ENCODE measurements at regions not wholly inside any gene's neighbourhood (a gene's known extent, or its start where the extent isn't known, plus 50 kb on each side); places are given as distances from the start of the nearest gene placed in this dataset.

DNA sequence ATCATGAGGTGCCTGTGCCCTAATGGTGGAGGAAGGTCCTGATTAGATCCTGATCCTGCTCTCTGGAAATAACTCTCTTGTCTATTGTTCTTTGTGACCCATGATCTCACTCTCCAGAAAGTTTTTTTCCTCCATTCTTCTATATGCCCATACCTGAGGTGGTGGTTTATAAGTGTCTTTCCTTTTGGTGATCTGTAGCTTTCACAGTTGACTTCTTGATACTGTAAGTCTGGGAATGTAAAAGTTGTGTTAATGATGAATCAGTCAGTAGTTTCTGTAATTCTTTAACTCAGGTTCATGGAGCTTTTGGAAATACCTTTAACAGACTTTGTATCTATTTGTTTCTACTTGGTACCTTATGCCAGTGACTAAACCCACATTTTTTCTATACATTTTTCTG lies 444.0 kb upstream of the FLRT2 start:
- ATAC-seq (ENCODE audit: low FRiP score) (no peak), DNase-seq (no peak)
- H3K4me3 ChIP-seq (ENCODE audit: low read length in 2 of 2), result no peak overlapping the region
- intact Hi-C loops (cut with DNase I), result no loop called here
- no peaks in the 10 kb centered on the region for H3K4me1 ChIP-seq (ENCODE audit: control insufficient read depth in 1 of 2, insufficient read depth in 2 of 2, low read length in 2 of 2)
- H3K36me3 ChIP-seq (ENCODE audit: control insufficient read depth in 1 of 2, insufficient read depth in 2 of 2, low read length in 1 of 2), result no peaks in the 10 kb centered on the region
- H3K27me3 ChIP-seq (ENCODE audit: control insufficient read depth in 1 of 2, insufficient read depth in 2 of 2, low read length in 1 of 2), result no peaks in the 10 kb centered on the region
- no peak overlapping the region for H3K27ac ChIP-seq (ENCODE audit: low read depth in 1 of 2, low read length in 2 of 2)
- H3K9me3 ChIP-seq (ENCODE audit: control insufficient read depth, low read length), result peaks cover 1% of the 10 kb centered on the region

- Histone ChIP-seq H3K9me3 (ENCODE audit: control insufficient read depth, low read length) (peaks cover 1% of the 10 kb centered on the region), H3K27me3 (ENCODE audit: control insufficient read depth in 1 of 2, insufficient read depth in 2 of 2, low read length in 1 of 2) (no peaks in the 10 kb centered on the region), H3K27ac (ENCODE audit: low read depth in 1 of 2, low read length in 2 of 2) (no peak overlapping the region), H3K4me1 (ENCODE audit: control insufficient read depth in 1 of 2, insufficient read depth in 2 of 2, low read length in 2 of 2) (no peaks in the 10 kb centered on the region), H3K4me3 (ENCODE audit: low read length in 2 of 2) (no peak overlapping the region), H3K36me3 (ENCODE audit: control insufficient read depth in 1 of 2, insufficient read depth in 2 of 2, low read length in 1 of 2) (no peaks in the 10 kb centered on the region)
- intact Hi-C loops (cut with DNase I), result no loop called here
- ATAC-seq (ENCODE audit: low FRiP score) (no peak), DNase-seq (no peak)
- WGBS, 2 donors, result 38 to 62% methylated on average over 2 of the region's 2 CpGs
These were observed 442.7 kb upstream of the FLRT2 start for GRCh38 chr14:85087201-85087600.

DNA sequence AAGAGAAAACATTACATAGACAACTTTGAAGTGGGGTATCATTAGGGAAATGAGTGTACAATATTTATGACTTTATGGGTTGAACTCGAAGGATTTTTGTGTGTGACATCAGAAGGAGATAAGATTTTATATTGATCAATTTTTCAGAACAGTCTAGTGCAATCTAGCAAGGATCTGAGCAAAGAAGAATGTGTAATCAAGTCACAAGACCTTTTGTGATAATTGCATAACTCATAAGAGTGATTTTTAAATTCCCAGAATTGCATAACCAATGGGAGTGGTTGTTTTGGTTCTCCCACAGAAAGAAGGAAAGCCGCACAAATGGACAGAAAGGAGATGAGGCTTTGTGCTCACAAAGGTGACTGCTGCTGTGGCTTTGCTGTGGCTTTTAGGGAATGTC lies 441.8 kb upstream of the FLRT2 start:
- WGBS, 2 donors, result 84 to 88% methylated on average over 2 of the region's 2 CpGs
- H3K36me3 ChIP-seq (ENCODE audit: control insufficient read depth in 1 of 2, insufficient read depth in 2 of 2, low read length in 1 of 2), result no peaks in the 10 kb centered on the region
- ATAC-seq (ENCODE audit: low FRiP score) (peak; percentile 60), DNase-seq (no peak)
- H3K4me3 ChIP-seq (ENCODE audit: low read length in 2 of 2), result no peak overlapping the region
- H3K27ac ChIP-seq (ENCODE audit: low read depth in 1 of 2, low read length in 2 of 2), result no peak overlapping the region
- H3K27me3 ChIP-seq (ENCODE audit: control insufficient read depth in 1 of 2, insufficient read depth in 2 of 2, low read length in 1 of 2), result no peaks in the 10 kb centered on the region
- intact Hi-C loops (cut with DNase I), result no loop called here
- no peaks in the 10 kb centered on the region for H3K4me1 ChIP-seq (ENCODE audit: control insufficient read depth in 1 of 2, insufficient read depth in 2 of 2, low read length in 2 of 2)
- H3K9me3 ChIP-seq (ENCODE audit: control insufficient read depth, low read length), result peaks cover 1% of the 10 kb centered on the region

DNA sequence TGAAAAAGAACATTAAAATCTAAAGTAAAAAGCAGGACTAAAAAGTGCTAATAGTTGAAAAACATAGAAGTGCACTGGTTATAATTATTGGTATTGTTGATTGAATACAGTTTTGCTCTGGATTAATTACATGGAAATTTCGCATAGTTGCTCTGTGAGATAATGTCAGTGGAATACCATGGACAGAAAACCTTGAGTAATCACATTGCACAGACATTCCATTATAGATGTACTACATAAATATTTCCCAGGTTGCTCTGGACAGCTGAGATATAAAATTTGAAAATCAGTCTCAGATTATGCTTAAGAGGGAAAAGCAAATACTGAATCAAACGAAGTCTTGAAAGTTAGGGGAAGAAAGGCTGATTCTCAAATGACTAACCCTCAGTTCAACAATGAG lies 439.3 kb upstream of the FLRT2 start:
- no peak overlapping the region for H3K27ac ChIP-seq (ENCODE audit: low read depth in 1 of 2, low read length in 2 of 2)
- no peaks in the 10 kb centered on the region for H3K27me3 ChIP-seq (ENCODE audit: control insufficient read depth in 1 of 2, insufficient read depth in 2 of 2, low read length in 1 of 2)
- peaks cover 1% of the 10 kb centered on the region for H3K9me3 ChIP-seq (ENCODE audit: control insufficient read depth, low read length)
- H3K36me3 ChIP-seq (ENCODE audit: control insufficient read depth in 1 of 2, insufficient read depth in 2 of 2, low read length in 1 of 2), result no peaks in the 10 kb centered on the region
- no peak for DNase-seq
- peaks cover 0 to 3% of the 10 kb centered on the region in 2 donors for H3K4me1 ChIP-seq (ENCODE audit: control insufficient read depth in 1 of 2, insufficient read depth in 2 of 2, low read length in 2 of 2)
- no peak overlapping the region for H3K4me3 ChIP-seq (ENCODE audit: low read length in 2 of 2)
- intact Hi-C loops (cut with DNase I), result no loop called here
- WGBS, 2 donors, result 67 to 72% methylated on average over 2 of the region's 2 CpGs
- ATAC-seq (ENCODE audit: low FRiP score), result no peak

- no peak overlapping the region for H3K27ac ChIP-seq (ENCODE audit: low read depth in 1 of 2, low read length in 2 of 2)
- no peaks in the 10 kb centered on the region for H3K27me3 ChIP-seq (ENCODE audit: control insufficient read depth in 1 of 2, insufficient read depth in 2 of 2, low read length in 1 of 2)
- ATAC-seq (ENCODE audit: low FRiP score) (no peak), DNase-seq (no peak)
- H3K4me1 ChIP-seq (ENCODE audit: control insufficient read depth in 1 of 2, insufficient read depth in 2 of 2, low read length in 2 of 2), result peaks cover 0 to 3% of the 10 kb centered on the region in 2 donors
- H3K36me3 ChIP-seq (ENCODE audit: control insufficient read depth in 1 of 2, insufficient read depth in 2 of 2, low read length in 1 of 2), result no peaks in the 10 kb centered on the region
- intact Hi-C loops (cut with DNase I), result no loop called here
- H3K4me3 ChIP-seq (ENCODE audit: low read length in 2 of 2), result no peak overlapping the region
- WGBS, 2 donors, result 84 to 86% methylated on average over 5 of the region's 5 CpGs
- no peaks in the 10 kb centered on the region for H3K9me3 ChIP-seq (ENCODE audit: control insufficient read depth, low read length)
These were observed 436.2 kb upstream of the FLRT2 start for GRCh38 chr14:85093631-85094330.

GRCh38 chr14:85102591-85102990 lies 427.4 kb upstream of the FLRT2 start:
- no peaks in the 10 kb centered on the region for H3K4me1 ChIP-seq (ENCODE audit: control insufficient read depth in 1 of 2, insufficient read depth in 2 of 2, low read length in 2 of 2)
- WGBS, 2 donors, result 78 to 82% methylated on average over 1 of the region's 1 CpG
- intact Hi-C loops (cut with DNase I), result no loop called here

GRCh38 chr14:85106506-85106905 lies 423.4 kb upstream of the FLRT2 start:
- Histone ChIP-seq H3K4me1 (ENCODE audit: control insufficient read depth in 1 of 2, insufficient read depth in 2 of 2, low read length in 2 of 2) (no peaks in the 10 kb centered on the region), H3K9me3 (ENCODE audit: control insufficient read depth, low read length) (no peaks in the 10 kb centered on the region), H3K27ac (ENCODE audit: low read depth in 1 of 2, low read length in 2 of 2) (no peak overlapping the region), H3K27me3 (ENCODE audit: control insufficient read depth in 1 of 2, insufficient read depth in 2 of 2, low read length in 1 of 2) (no peaks in the 10 kb centered on the region), H3K4me3 (ENCODE audit: low read length in 2 of 2) (no peak overlapping the region), H3K36me3 (ENCODE audit: control insufficient read depth in 1 of 2, insufficient read depth in 2 of 2, low read length in 1 of 2) (no peaks in the 10 kb centered on the region)
- ATAC-seq (ENCODE audit: low FRiP score), result no peak
- 86 to 89% methylated on average over 2 of the region's 2 CpGs for WGBS, 2 donors
- intact Hi-C loops (cut with DNase I), result no loop called here
- DNase-seq, result no peak

More at GRCh38 chr14:85102591-85102990, 427.4 kb upstream of the FLRT2 start:
- no peaks in the 10 kb centered on the region for H3K9me3 ChIP-seq (ENCODE audit: control insufficient read depth, low read length)
- H3K36me3 ChIP-seq (ENCODE audit: control insufficient read depth in 1 of 2, insufficient read depth in 2 of 2, low read length in 1 of 2), result no peaks in the 10 kb centered on the region
- no peak overlapping the region for H3K27ac ChIP-seq (ENCODE audit: low read depth in 1 of 2, low read length in 2 of 2)
- no peaks in the 10 kb centered on the region for H3K27me3 ChIP-seq (ENCODE audit: control insufficient read depth in 1 of 2, insufficient read depth in 2 of 2, low read length in 1 of 2)
- no peak overlapping the region for H3K4me3 ChIP-seq (ENCODE audit: low read length in 2 of 2)
- ATAC-seq (ENCODE audit: low FRiP score) (no peak), DNase-seq (no peak)

DNA sequence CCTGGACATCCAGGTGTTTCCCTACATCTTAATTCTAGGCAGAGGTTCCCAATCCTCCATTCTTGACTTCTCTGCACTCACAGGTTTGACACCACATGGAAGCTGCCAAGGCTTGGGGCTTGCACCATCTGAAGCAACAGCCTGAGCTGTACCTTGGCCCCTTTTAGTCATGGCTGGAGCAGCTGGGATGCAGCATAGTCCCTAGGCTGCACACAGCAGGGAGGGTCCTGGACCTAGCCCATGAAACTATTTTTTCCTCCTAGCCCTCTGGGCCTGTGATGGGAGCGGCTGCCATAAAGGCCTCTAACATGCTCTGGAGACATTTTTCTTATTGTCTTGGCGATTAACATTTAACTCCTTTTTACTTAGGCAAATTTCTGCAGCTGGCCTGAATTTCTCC lies 417.2 kb upstream of the FLRT2 start:
- peaks cover 2% of the 10 kb centered on the region for H3K9me3 ChIP-seq (ENCODE audit: control insufficient read depth, low read length)
- H3K4me1 ChIP-seq (ENCODE audit: control insufficient read depth in 1 of 2, insufficient read depth in 2 of 2, low read length in 2 of 2), result no peaks in the 10 kb centered on the region
- H3K27me3 ChIP-seq (ENCODE audit: control insufficient read depth in 1 of 2, insufficient read depth in 2 of 2, low read length in 1 of 2), result no peaks in the 10 kb centered on the region
- WGBS, 2 donors, result 94 to 98% methylated on average over 2 of the region's 2 CpGs
- no peaks in the 10 kb centered on the region for H3K36me3 ChIP-seq (ENCODE audit: control insufficient read depth in 1 of 2, insufficient read depth in 2 of 2, low read length in 1 of 2)
- no peak for DNase-seq
- H3K4me3 ChIP-seq (ENCODE audit: low read length in 2 of 2), result no peak overlapping the region
- intact Hi-C loops (cut with DNase I), result no loop called here
- ATAC-seq (ENCODE audit: low FRiP score), result no peak
- H3K27ac ChIP-seq (ENCODE audit: low read depth in 1 of 2, low read length in 2 of 2), result no peak overlapping the region

- H3K27me3 ChIP-seq (ENCODE audit: control insufficient read depth in 1 of 2, insufficient read depth in 2 of 2, low read length in 1 of 2), result no peaks in the 10 kb centered on the region
- H3K27ac ChIP-seq (ENCODE audit: low read depth in 1 of 2, low read length in 2 of 2), result no peak overlapping the region
- 5 to 8% methylated on average over 1 of the region's 1 CpG for WGBS, 2 donors
- no peak for ATAC-seq (ENCODE audit: low FRiP score)
- peaks cover 2% of the 10 kb centered on the region for H3K9me3 ChIP-seq (ENCODE audit: control insufficient read depth, low read length)
- no peaks in the 10 kb centered on the region for H3K36me3 ChIP-seq (ENCODE audit: control insufficient read depth in 1 of 2, insufficient read depth in 2 of 2, low read length in 1 of 2)
- no peak for DNase-seq
- intact Hi-C loops (cut with DNase I), result no loop called here
- no peak overlapping the region for H3K4me3 ChIP-seq (ENCODE audit: low read length in 2 of 2)
- no peaks in the 10 kb centered on the region for H3K4me1 ChIP-seq (ENCODE audit: control insufficient read depth in 1 of 2, insufficient read depth in 2 of 2, low read length in 2 of 2)
These were observed 414.0 kb upstream of the FLRT2 start for GRCh38 chr14:85115921-85116320.

All from aorta (tissue), 5 donors.